ENCODE measurements at regions not wholly inside any gene's neighbourhood (a gene's known extent, or its start where the extent isn't known, plus 50 kb on each side); places are given as distances from the start of the nearest gene placed in this dataset.

GRCh38 chr11:70883323-70883940 is 368.9 kb downstream of the SHANK2 start:
- Histone ChIP-seq H3K9ac (ENCODE audit: low read length) (no peak overlapping the region), H3K27ac (ENCODE audit: low read depth, low read length) (no peak overlapping the region), H3K4me3 (ENCODE audit: low read length) (no peak overlapping the region), H3K36me3 (ENCODE audit: control insufficient read depth, insufficient read depth, low read length) (no peaks in the 10 kb centered on the region), H3K4me1 (ENCODE audit: control insufficient read depth, insufficient read depth, low read length) (no peaks in the 10 kb centered on the region), H3K27me3 (ENCODE audit: control insufficient read depth, insufficient read depth, low read length) (no peaks in the 10 kb centered on the region)

DNA sequence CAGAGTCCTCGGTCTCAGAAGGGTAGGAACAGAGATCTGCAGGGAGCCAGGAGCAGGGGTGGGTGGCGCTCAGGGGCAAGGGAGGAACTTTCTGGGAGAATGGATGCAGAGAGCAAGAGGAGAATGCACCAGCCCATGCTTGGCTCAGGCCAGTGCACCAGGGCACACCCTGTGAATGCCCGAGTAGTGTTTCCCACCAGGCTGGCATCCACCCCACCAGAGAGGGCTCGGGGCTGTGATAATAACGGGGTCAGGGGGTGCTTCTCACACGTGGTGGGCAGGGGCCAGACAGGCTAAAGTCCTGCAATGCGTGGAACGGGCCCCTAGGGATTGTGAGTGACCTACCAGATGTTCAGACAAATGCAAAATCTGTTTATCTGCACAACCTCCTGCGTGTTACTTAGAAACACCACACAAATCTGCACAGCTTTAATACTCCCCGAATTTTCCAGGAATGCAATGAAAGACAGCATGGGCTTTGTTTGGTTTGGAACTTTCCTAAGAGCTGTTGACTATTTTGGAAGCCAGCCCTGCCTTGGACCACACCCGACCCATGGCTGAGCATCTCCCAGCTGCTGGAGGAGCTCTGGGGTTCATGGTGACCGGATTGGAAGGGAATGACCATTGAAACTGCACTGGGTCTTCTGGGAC is 368.3 kb downstream of the SHANK2 start:
- H3K27ac ChIP-seq (ENCODE audit: low read depth, low read length) = no peak overlapping the region
- H3K27me3 ChIP-seq (ENCODE audit: control insufficient read depth, insufficient read depth, low read length) = no peaks in the 10 kb centered on the region
- no peaks in the 10 kb centered on the region for H3K36me3 ChIP-seq (ENCODE audit: control insufficient read depth, insufficient read depth, low read length)
- no peak overlapping the region for H3K9ac ChIP-seq (ENCODE audit: low read length)
- no peak overlapping the region for H3K4me3 ChIP-seq (ENCODE audit: low read length)
- H3K4me1 ChIP-seq (ENCODE audit: control insufficient read depth, insufficient read depth, low read length) = no peaks in the 10 kb centered on the region

GRCh38 chr11:70885281-70886231 is 366.8 kb downstream of the SHANK2 start:
- Histone ChIP-seq H3K27me3 (ENCODE audit: control insufficient read depth, insufficient read depth, low read length) (no peaks in the 10 kb centered on the region), H3K36me3 (ENCODE audit: control insufficient read depth, insufficient read depth, low read length) (no peaks in the 10 kb centered on the region), H3K27ac (ENCODE audit: low read depth, low read length) (no peak overlapping the region), H3K4me3 (ENCODE audit: low read length) (no peak overlapping the region), H3K9ac (ENCODE audit: low read length) (no peak overlapping the region), H3K4me1 (ENCODE audit: control insufficient read depth, insufficient read depth, low read length) (no peaks in the 10 kb centered on the region)

GRCh38 chr11:70886256-70886655 is 366.1 kb downstream of the SHANK2 start:
- no peak overlapping the region for H3K9ac ChIP-seq (ENCODE audit: low read length)
- no peaks in the 10 kb centered on the region for H3K4me1 ChIP-seq (ENCODE audit: control insufficient read depth, insufficient read depth, low read length)
- no peaks in the 10 kb centered on the region for H3K27me3 ChIP-seq (ENCODE audit: control insufficient read depth, insufficient read depth, low read length)
- H3K27ac ChIP-seq (ENCODE audit: low read depth, low read length) = no peak overlapping the region
- no peaks in the 10 kb centered on the region for H3K36me3 ChIP-seq (ENCODE audit: control insufficient read depth, insufficient read depth, low read length)
- no peak overlapping the region for H3K4me3 ChIP-seq (ENCODE audit: low read length)

DNA sequence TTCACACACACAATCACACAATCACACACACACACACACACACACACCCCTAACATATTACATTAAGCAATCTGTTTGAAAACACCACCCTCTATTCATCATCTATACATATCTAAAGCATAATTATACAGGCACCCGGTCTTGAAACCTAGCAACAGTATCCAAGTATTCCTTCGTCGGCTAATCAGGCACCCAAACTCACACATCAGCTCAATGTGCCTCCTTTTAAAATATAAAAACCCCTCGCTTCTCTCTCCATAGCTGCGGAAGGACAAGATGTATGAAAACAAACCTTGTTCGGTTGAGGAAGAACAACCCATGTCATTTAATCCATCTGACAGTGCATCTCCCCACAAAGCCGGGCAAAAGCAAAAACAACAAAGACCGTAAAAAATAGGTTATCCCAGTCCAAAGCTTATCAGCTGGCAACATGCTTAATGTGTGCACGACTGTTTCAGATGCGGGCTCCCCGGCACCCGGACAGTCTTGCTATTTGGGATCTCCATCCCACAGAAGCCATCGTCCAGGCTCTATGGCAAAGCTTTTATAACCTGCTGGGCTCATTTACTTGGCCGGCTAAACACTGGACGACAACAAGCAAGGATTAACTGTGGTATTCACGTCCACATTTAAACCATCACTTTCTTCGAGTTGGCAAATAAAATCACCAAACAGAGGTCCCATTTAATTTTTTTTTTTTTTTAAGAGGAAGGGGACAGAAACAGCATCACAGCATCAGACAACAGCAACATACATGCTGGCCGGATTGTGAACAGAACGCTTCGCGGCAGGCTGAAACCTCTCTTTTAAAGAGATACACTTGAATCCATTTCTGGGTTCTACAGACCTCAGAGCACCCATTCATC is 365.5 kb downstream of the SHANK2 start:
- H3K4me3 ChIP-seq (ENCODE audit: low read length) = no peak overlapping the region
- H3K27me3 ChIP-seq (ENCODE audit: control insufficient read depth, insufficient read depth, low read length) = no peaks in the 10 kb centered on the region
- H3K4me1 ChIP-seq (ENCODE audit: control insufficient read depth, insufficient read depth, low read length) = no peaks in the 10 kb centered on the region
- H3K36me3 ChIP-seq (ENCODE audit: control insufficient read depth, insufficient read depth, low read length) = no peaks in the 10 kb centered on the region
- H3K9ac ChIP-seq (ENCODE audit: low read length) = no peak overlapping the region
- H3K27ac ChIP-seq (ENCODE audit: low read depth, low read length) = no peak overlapping the region

GRCh38 chr11:70887542-70887827 is 364.9 kb downstream of the SHANK2 start:
- no peak overlapping the region for H3K4me3 ChIP-seq (ENCODE audit: low read length)
- H3K9ac ChIP-seq (ENCODE audit: low read length) = no peak overlapping the region
- no peaks in the 10 kb centered on the region for H3K36me3 ChIP-seq (ENCODE audit: control insufficient read depth, insufficient read depth, low read length)
- H3K27me3 ChIP-seq (ENCODE audit: control insufficient read depth, insufficient read depth, low read length) = no peaks in the 10 kb centered on the region
- no peak overlapping the region for H3K27ac ChIP-seq (ENCODE audit: low read depth, low read length)
- no peaks in the 10 kb centered on the region for H3K4me1 ChIP-seq (ENCODE audit: control insufficient read depth, insufficient read depth, low read length)

GRCh38 chr11:70888061-70888460 is 364.3 kb downstream of the SHANK2 start:
- no peaks in the 10 kb centered on the region for H3K4me1 ChIP-seq (ENCODE audit: control insufficient read depth, insufficient read depth, low read length)
- H3K4me3 ChIP-seq (ENCODE audit: low read length) = no peak overlapping the region
- H3K27me3 ChIP-seq (ENCODE audit: control insufficient read depth, insufficient read depth, low read length) = no peaks in the 10 kb centered on the region
- no peaks in the 10 kb centered on the region for H3K36me3 ChIP-seq (ENCODE audit: control insufficient read depth, insufficient read depth, low read length)
- no peak overlapping the region for H3K27ac ChIP-seq (ENCODE audit: low read depth, low read length)
- no peak overlapping the region for H3K9ac ChIP-seq (ENCODE audit: low read length)

GRCh38 chr11:70889411-70889810 is 363.0 kb downstream of the SHANK2 start:
- H3K9ac ChIP-seq (ENCODE audit: low read length) = no peak overlapping the region
- no peaks in the 10 kb centered on the region for H3K27me3 ChIP-seq (ENCODE audit: control insufficient read depth, insufficient read depth, low read length)
- H3K27ac ChIP-seq (ENCODE audit: low read depth, low read length) = no peak overlapping the region
- H3K36me3 ChIP-seq (ENCODE audit: control insufficient read depth, insufficient read depth, low read length) = no peaks in the 10 kb centered on the region
- H3K4me1 ChIP-seq (ENCODE audit: control insufficient read depth, insufficient read depth, low read length) = no peaks in the 10 kb centered on the region
- H3K4me3 ChIP-seq (ENCODE audit: low read length) = no peak overlapping the region

- Histone ChIP-seq H3K27me3 (ENCODE audit: control insufficient read depth, insufficient read depth, low read length) (no peaks in the 10 kb centered on the region), H3K27ac (ENCODE audit: low read depth, low read length) (no peak overlapping the region), H3K9ac (ENCODE audit: low read length) (no peak overlapping the region), H3K36me3 (ENCODE audit: control insufficient read depth, insufficient read depth, low read length) (no peaks in the 10 kb centered on the region), H3K4me1 (ENCODE audit: control insufficient read depth, insufficient read depth, low read length) (no peaks in the 10 kb centered on the region), H3K4me3 (ENCODE audit: low read length) (no peak overlapping the region)
Measured at GRCh38 chr11:70891844-70892380, 360.5 kb downstream of the SHANK2 start.

DNA sequence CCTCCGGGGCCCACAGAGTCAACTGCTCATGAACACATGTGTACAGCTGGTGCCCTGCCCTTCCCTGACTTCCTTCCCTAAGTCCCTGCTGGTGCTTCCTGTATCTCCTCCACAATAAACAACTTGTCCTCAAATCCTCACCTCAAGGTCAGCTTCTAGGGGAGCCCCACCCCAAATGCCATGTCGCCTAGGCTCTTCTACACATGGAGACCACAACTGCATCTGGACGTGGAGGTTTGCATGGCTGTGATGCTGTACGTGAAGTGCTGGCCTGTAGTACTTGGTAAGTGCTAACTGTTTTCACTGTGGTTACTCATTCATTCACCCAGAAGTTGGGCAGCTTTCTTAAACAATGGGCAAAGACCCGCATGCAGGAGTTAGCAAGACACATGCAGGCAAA is 359.5 kb downstream of the SHANK2 start:
- Histone ChIP-seq H3K27me3 (ENCODE audit: control insufficient read depth, insufficient read depth, low read length) (no peaks in the 10 kb centered on the region), H3K36me3 (ENCODE audit: control insufficient read depth, insufficient read depth, low read length) (no peaks in the 10 kb centered on the region)

DNA sequence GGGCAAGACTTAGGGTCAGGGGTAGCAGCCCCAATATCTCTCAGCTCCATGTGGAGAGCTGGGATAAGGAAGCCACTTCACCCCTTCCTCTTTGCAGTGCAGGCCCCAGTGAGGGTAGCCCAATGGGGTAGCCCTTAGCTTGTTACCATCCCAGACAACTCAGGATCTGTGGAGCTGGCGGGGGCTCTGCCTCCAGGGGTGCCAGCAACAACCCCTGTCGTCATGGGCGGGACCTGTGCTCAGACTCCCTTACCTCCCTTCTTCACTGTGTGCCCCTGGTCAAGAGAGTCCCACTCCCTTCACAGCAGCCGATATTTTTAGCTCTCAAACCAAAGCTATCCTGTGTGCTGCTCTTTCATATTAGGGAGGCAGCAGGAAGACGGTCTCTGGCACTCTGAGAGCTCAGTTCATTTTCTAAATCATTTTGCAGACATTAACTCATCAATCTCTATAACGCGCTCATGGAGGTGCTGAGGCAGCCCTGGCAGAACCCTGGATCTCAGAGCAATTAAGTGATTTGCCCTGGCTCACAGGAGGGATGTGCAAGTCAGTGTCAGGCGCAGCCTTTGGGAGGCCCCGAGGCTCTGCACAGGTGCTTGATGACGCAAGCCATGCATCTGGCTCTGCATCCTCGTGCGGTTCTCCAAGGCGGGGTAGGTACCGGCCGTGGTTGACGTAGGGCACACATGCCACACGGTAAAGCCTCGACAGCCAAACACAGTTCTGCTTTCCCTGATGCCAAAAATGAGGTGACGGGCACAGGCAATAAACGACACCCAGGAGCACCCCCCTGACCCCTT is 357.6 kb downstream of the SHANK2 start:
- H3K4me3 ChIP-seq (ENCODE audit: low read length) = no peak overlapping the region
- H3K27ac ChIP-seq (ENCODE audit: low read depth, low read length) = no peak overlapping the region
- no peaks in the 10 kb centered on the region for H3K4me1 ChIP-seq (ENCODE audit: control insufficient read depth, insufficient read depth, low read length)
- H3K27me3 ChIP-seq (ENCODE audit: control insufficient read depth, insufficient read depth, low read length) = no peaks in the 10 kb centered on the region
- H3K9ac ChIP-seq (ENCODE audit: low read length) = no peak overlapping the region
- H3K36me3 ChIP-seq (ENCODE audit: control insufficient read depth, insufficient read depth, low read length) = no peaks in the 10 kb centered on the region

More for the DNA sequence above, 359.5 kb downstream of the SHANK2 start:
- H3K4me3 ChIP-seq (ENCODE audit: low read length) = no peak overlapping the region
- no peak overlapping the region for H3K27ac ChIP-seq (ENCODE audit: low read depth, low read length)
- no peak overlapping the region for H3K9ac ChIP-seq (ENCODE audit: low read length)
- no peaks in the 10 kb centered on the region for H3K4me1 ChIP-seq (ENCODE audit: control insufficient read depth, insufficient read depth, low read length)

Data from rectal smooth muscle tissue (tissue), 1 donor.